AG08396 (cell line): ENCODE measurements at regions not wholly inside any gene's neighbourhood (a gene's known extent, or its start where the extent isn't known, plus 50 kb on each side); places are given as distances from the start of the nearest gene placed in this dataset.
"Not testable (repeated sequence)": the region's sequence is repeated elsewhere in the genome, so short reads cannot be mapped to it uniquely, and the experiment has no call there.

Experiments used
- DNase-seq: peaks from one replicate; pipeline ENCODE4 v3.0.0; 2012; ENCODE audit warnings: low spot score, mixed read lengths

GRCh38 chr5:6321078-6321477 lies 57.3 kb downstream of the MED10 start:
- no peak for DNase-seq

- no peak for DNase-seq
Measured at GRCh38 chr5:6319116-6319515, 59.2 kb downstream of the MED10 start.

- no peak for DNase-seq
Measured at GRCh38 chr5:6317116-6317798, 61.1 kb downstream of the MED10 start.

- DNase-seq, result no peak
Measured at GRCh38 chr5:6315580-6315979, 62.8 kb downstream of the MED10 start.

- no peak for DNase-seq
Measured at GRCh38 chr5:6311568-6312501, 66.5 kb downstream of the MED10 start.

GRCh38 chr5:6309949-6310348 lies 68.4 kb downstream of the MED10 start:
- DNase-seq, result no peak

- no peak for DNase-seq
Measured at GRCh38 chr5:6308683-6309082, 69.7 kb downstream of the MED10 start.

- no peak for DNase-seq
Measured at GRCh38 chr5:6307304-6307703, 71.0 kb downstream of the MED10 start.

- DNase-seq, result no peak
Measured at GRCh38 chr5:6305853-6306252, 72.5 kb downstream of the MED10 start.

- no peak for DNase-seq
Measured at GRCh38 chr5:6302684-6303083, 75.7 kb downstream of the MED10 start.

GRCh38 chr5:6302075-6302474 lies 76.3 kb downstream of the MED10 start:
- no peak for DNase-seq

- DNase-seq, result no peak
Measured at GRCh38 chr5:6296524-6296923, 81.8 kb downstream of the MED10 start.

GRCh38 chr5:6291961-6292360 lies 86.4 kb downstream of the MED10 start:
- no peak for DNase-seq

- DNase-seq, result no peak
Measured at GRCh38 chr5:6289239-6289638, 89.1 kb downstream of the MED10 start.

- DNase-seq, result no peak
Measured at GRCh38 chr5:6287176-6287575, 91.2 kb downstream of the MED10 start.

GRCh38 chr5:6286404-6286803 lies 91.9 kb downstream of the MED10 start:
- no peak for DNase-seq

GRCh38 chr5:6284491-6284890 lies 93.9 kb downstream of the MED10 start:
- DNase-seq, result not testable (repeated sequence)

- no peak for DNase-seq
Measured at GRCh38 chr5:6282352-6282751, 96.0 kb downstream of the MED10 start.

- DNase-seq, result no peak
Measured at GRCh38 chr5:6281818-6282217, 96.5 kb downstream of the MED10 start.

- no peak for DNase-seq
Measured at GRCh38 chr5:6280425-6281100, 97.8 kb downstream of the MED10 start.

- no peak for DNase-seq
Measured at GRCh38 chr5:6279607-6280006, 98.7 kb downstream of the MED10 start.

- DNase-seq, result no peak
Measured at GRCh38 chr5:6274846-6275543, 103.4 kb downstream of the MED10 start.
